B cell (primary cell): ENCODE measurements at regions not wholly inside any gene's neighbourhood (a gene's known extent, or its start where the extent isn't known, plus 50 kb on each side); places are given as distances from the start of the nearest gene placed in this dataset.

ENCODE experiments used
- EZH2 ChIP-seq: IDR thresholded peaks from 2 replicates; pipeline ENCODE4 v1.6.1; 2012; ENCODE audit warnings: borderline replicate concordance, low read depth, mild to moderate bottlenecking, moderate library complexity, low read length; ENCODE audit not compliant: insufficient read depth, poor library complexity, severe bottlenecking
- TF ChIP-seq, protein P1 (sequence below): fragments of 200-600 bp; IDR thresholded peaks from one replicate; pipeline ENCODE4 v1.8.0; 2022; ENCODE audit warnings: antibody characterized with exemption, mild to moderate bottlenecking

DNA sequence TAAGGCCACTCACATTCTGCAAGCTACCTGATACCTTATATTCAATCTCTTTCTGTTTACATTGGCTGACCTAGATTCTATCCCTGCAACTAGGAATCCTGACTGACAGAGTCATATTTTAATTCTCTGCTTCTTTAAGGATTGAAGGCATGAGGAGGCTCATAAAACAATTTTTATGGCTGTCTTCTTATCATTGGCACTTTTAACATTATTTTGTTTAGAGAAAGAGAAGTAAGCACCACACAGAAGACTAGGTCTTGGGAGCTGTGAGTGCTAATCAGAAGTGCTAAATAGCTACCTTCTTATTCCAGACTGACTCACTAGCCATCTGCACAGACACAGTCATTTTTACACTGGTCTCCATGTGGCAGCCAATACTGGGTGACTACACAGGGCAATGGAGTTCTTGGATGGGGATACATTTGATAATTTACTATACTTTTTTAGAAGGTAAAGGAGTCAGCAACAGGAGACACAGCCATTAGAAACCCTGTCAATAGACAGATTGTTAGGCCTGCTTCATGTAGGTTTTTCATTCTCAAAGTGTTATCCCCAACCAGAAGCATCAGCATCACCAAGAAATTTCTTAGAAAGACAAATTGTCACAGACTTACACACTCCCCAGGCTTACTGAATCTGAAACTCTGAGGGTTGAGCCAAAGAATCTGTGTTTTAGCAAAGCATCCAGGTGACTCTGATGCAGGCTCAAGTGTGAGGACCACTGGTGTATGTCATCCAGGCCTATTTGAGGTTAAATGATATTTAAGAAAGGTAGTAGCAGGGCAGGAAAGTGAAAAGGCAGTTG lies 214.1 kb downstream of the DUSP6 start:
- TF ChIP-seq, protein P1, sequence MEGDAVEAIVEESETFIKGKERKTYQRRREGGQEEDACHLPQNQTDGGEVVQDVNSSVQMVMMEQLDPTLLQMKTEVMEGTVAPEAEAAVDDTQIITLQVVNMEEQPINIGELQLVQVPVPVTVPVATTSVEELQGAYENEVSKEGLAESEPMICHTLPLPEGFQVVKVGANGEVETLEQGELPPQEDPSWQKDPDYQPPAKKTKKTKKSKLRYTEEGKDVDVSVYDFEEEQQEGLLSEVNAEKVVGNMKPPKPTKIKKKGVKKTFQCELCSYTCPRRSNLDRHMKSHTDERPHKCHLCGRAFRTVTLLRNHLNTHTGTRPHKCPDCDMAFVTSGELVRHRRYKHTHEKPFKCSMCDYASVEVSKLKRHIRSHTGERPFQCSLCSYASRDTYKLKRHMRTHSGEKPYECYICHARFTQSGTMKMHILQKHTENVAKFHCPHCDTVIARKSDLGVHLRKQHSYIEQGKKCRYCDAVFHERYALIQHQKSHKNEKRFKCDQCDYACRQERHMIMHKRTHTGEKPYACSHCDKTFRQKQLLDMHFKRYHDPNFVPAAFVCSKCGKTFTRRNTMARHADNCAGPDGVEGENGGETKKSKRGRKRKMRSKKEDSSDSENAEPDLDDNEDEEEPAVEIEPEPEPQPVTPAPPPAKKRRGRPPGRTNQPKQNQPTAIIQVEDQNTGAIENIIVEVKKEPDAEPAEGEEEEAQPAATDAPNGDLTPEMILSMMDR = no peak
- TF ChIP-seq EZH2 = no peak
